ENCODE measurements at regions not wholly inside any gene's neighbourhood (a gene's known extent, or its start where the extent isn't known, plus 50 kb on each side); places are given as distances from the start of the nearest gene placed in this dataset.

DNA sequence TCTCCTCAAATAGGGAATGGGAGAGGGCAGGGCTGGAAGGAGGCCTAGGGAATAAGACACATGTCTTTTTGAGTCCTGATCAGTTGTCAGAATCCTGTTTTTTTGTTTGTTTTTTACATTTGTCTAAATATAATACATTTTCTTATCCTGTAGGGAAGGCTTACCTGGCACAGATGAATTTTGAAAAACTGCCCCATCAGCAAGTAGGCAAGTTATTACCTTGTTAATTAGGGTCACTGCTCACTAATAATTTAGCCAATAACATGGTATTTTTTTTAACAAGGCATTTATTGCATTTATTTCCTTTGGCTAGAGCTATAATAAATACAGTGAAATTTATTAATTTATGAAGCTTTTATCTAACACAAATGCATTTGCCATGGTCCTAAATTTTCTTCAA lies 423.2 kb upstream of the ONECUT1 start:
- TF ChIP-seq, protein P1, sequence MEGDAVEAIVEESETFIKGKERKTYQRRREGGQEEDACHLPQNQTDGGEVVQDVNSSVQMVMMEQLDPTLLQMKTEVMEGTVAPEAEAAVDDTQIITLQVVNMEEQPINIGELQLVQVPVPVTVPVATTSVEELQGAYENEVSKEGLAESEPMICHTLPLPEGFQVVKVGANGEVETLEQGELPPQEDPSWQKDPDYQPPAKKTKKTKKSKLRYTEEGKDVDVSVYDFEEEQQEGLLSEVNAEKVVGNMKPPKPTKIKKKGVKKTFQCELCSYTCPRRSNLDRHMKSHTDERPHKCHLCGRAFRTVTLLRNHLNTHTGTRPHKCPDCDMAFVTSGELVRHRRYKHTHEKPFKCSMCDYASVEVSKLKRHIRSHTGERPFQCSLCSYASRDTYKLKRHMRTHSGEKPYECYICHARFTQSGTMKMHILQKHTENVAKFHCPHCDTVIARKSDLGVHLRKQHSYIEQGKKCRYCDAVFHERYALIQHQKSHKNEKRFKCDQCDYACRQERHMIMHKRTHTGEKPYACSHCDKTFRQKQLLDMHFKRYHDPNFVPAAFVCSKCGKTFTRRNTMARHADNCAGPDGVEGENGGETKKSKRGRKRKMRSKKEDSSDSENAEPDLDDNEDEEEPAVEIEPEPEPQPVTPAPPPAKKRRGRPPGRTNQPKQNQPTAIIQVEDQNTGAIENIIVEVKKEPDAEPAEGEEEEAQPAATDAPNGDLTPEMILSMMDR (IDR thresholded peaks at IDR 0.05; ENCODE audit: low read depth, low read length): no peak
- TF ChIP-seq EZH2phosphoT487 (IDR thresholded peaks at IDR 0.05; ENCODE audit: low read depth): no peak
